ENCODE measurements at regions not wholly inside any gene's neighbourhood (a gene's known extent, or its start where the extent isn't known, plus 50 kb on each side); places are given as distances from the start of the nearest gene placed in this dataset.

DNA sequence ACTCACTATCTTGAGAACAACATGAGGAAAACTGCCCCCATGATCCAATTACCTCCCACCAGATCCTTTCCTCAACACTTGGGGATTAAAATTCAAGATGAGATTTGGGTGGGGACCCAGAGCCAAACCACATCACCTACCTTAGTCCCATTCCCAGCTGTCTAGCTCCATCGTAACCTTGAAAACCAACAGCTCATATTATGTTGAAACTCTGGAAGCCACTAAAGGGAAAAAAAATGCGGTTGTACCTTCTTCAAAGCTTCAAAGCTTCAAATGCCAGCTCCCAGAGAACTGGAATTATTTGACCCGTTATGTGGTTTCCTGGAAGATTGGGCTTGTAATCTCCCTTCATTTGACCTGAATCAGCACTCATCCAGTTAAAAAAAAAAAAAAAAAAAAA lies 223.1 kb upstream of the GPC6 start:
- no peak for DNase-seq (ENCODE audit: low read depth)
- H3K4me3 ChIP-seq (ENCODE audit: low read length): no peak overlapping the region
- TF ChIP-seq CTCF (IDR thresholded peaks at IDR 0.05; ENCODE audit: insufficient read depth, low read depth, low read length, missing control alignments): no peak

- peak; percentile 61 for DNase-seq (ENCODE audit: low read depth)
- no peak overlapping the region for H3K4me3 ChIP-seq (ENCODE audit: low read length)
These were observed 221.7 kb upstream of the GPC6 start for GRCh38 chr13:93004919-93005318.

DNA sequence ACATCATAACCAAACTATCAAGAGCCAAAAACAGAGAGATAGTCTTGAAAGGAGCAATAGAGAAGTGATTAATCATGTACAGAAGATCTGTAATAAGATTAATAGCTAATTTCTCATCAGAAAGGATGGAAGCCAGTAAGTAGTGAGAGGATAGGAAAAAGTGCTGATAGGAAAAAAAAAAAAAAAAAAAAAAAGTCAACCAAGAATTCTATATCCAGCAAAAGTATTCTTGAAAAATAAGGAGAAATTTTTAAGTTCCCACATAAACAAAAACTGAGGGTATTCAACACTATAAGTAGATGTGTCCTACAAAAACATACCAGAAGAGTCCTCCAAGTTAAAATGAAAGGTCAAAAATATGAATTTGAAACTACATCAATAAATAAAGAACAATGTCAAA lies 218.7 kb upstream of the GPC6 start:
- H3K4me3 ChIP-seq (ENCODE audit: low read length): no peak overlapping the region
- no peak for TF ChIP-seq CTCF (IDR thresholded peaks at IDR 0.05; ENCODE audit: insufficient read depth, low read depth, low read length, missing control alignments)
- DNase-seq (ENCODE audit: low read depth): no peak

More at GRCh38 chr13:93004919-93005318, 221.7 kb upstream of the GPC6 start:
- TF ChIP-seq CTCF (IDR thresholded peaks at IDR 0.05; ENCODE audit: insufficient read depth, low read depth, low read length, missing control alignments): peak; percentile 63

- no peak for DNase-seq (ENCODE audit: low read depth)
- no peak for TF ChIP-seq CTCF (IDR thresholded peaks at IDR 0.05; ENCODE audit: insufficient read depth, low read depth, low read length, missing control alignments)
- H3K4me3 ChIP-seq (ENCODE audit: low read length): no peak overlapping the region
These were observed 209.0 kb upstream of the GPC6 start for GRCh38 chr13:93017493-93018112.

GRCh38 chr13:93023929-93024328 lies 202.7 kb upstream of the GPC6 start:
- no peak for TF ChIP-seq CTCF (IDR thresholded peaks at IDR 0.05; ENCODE audit: insufficient read depth, low read depth, low read length, missing control alignments)
- no peak for DNase-seq (ENCODE audit: low read depth)
- no peak overlapping the region for H3K4me3 ChIP-seq (ENCODE audit: low read length)

DNA sequence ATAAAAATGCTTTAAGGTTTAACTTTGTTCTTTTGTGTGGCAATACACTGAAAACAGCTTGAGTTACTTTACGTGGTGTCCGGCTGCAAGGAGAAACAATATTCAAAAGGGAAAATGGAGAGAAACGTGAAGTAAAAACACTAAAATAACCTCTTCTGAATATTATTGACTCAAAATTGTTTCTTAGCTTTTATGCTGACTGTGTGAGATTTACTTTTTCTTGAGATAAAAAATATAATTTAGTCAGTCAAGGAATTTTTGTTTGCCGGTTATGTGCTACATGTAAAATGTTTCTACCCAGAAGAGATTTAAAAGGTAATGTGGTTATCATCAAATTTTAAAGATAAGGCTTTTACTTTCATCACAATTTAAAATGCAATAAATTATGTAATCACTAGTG lies 200.6 kb upstream of the GPC6 start:
- DNase-seq (ENCODE audit: low read depth): no peak
- no peak overlapping the region for H3K4me3 ChIP-seq (ENCODE audit: low read length)
- no peak for TF ChIP-seq CTCF (IDR thresholded peaks at IDR 0.05; ENCODE audit: insufficient read depth, low read depth, low read length, missing control alignments)

DNA sequence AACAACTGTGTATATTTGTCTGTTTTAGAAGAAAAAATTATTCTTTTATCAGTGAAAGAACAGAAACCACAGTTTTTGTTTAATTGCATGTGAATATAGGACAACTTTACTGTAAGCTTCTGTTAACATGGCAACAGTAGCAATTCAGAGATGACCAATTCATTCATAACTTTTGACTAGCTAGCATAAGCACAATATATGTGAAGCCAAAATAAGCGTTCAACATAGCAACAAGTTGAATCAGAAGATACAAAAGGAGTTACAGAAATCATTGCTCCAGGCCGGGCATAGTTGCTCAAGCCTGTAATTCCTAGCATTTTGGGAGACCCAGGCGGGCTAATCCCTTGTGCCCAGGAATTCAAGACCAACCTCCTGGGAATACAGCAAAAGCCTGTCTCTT lies 197.1 kb upstream of the GPC6 start:
- peak; percentile 5 for DNase-seq (ENCODE audit: low read depth)
- TF ChIP-seq CTCF (IDR thresholded peaks at IDR 0.05; ENCODE audit: insufficient read depth, low read depth, low read length, missing control alignments): no peak

More for the DNA sequence above, 197.1 kb upstream of the GPC6 start:
- H3K4me3 ChIP-seq (ENCODE audit: low read length): no peak overlapping the region

All from epithelial cell of esophagus (primary cell).